ENCODE measurements at regions not wholly inside any gene's neighbourhood (a gene's known extent, or its start where the extent isn't known, plus 50 kb on each side); places are given as distances from the start of the nearest gene placed in this dataset.

DNA sequence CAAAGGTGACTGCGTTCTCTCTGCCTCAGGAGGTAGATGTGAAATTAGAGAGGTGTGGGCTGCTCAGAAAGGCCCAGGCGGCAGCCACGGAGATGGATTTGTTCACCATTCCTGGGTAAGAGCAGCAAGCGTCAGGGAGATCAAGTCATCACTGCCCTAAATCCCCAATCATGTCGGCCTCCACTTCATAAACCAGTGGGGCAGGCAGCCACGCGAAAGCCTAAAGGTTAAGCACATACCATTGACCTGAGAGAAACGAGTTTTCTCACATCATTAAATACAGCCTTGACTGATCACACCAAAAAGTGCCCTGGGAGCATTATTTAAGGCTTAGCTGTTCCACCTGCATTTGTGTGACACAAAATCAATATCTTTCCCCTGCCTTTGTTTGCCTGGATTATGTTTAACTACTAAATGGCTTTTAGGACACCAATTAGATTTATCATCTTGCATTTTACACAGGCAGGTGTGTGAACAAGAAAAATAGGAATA is 50.7 kb upstream of the FOXB1 start:
- DNase-seq (ENCODE audit: low spot score), result no peak
- in situ Hi-C loops (cut with MboI; ENCODE audit: low sequenced_read_pairs, unreplicated experiment), result no loop called here
- TF ChIP-seq, protein P1, sequence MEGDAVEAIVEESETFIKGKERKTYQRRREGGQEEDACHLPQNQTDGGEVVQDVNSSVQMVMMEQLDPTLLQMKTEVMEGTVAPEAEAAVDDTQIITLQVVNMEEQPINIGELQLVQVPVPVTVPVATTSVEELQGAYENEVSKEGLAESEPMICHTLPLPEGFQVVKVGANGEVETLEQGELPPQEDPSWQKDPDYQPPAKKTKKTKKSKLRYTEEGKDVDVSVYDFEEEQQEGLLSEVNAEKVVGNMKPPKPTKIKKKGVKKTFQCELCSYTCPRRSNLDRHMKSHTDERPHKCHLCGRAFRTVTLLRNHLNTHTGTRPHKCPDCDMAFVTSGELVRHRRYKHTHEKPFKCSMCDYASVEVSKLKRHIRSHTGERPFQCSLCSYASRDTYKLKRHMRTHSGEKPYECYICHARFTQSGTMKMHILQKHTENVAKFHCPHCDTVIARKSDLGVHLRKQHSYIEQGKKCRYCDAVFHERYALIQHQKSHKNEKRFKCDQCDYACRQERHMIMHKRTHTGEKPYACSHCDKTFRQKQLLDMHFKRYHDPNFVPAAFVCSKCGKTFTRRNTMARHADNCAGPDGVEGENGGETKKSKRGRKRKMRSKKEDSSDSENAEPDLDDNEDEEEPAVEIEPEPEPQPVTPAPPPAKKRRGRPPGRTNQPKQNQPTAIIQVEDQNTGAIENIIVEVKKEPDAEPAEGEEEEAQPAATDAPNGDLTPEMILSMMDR (IDR thresholded peaks at IDR 0.05; ENCODE audit: borderline replicate concordance, control extremely low read depth, extremely low read depth, insufficient read depth, missing control alignments), result no peak

DNA sequence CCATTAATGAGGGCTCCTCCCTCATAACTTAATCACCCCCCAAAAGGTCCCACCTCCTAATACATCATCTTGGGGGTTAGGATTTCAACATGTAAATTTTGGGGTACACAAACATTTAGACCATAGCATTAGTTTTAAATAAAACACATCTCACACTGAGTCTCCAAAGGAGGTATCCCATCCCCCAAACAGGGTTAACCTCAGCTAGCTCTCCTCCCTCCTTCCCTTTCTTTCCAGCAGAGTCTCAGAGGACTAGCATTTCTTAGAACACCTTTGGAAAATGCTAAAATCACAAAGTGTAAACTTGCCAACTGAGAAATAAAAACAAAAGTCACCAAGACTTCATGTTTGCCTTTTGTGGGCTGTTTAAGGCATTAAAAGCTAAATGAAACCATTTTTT is 51.2 kb upstream of the FOXB1 start:
- in situ Hi-C loops (cut with MboI; ENCODE audit: low sequenced_read_pairs, unreplicated experiment), result no loop called here
- TF ChIP-seq, protein P1 (IDR thresholded peaks at IDR 0.05; ENCODE audit: borderline replicate concordance, control extremely low read depth, extremely low read depth, insufficient read depth, missing control alignments), result no peak
- DNase-seq (ENCODE audit: low spot score), result no peak

GRCh38 chr15:59950603-59951388 is 53.3 kb upstream of the FOXB1 start:
- TF ChIP-seq, protein P1 (IDR thresholded peaks at IDR 0.05; ENCODE audit: borderline replicate concordance, control extremely low read depth, extremely low read depth, insufficient read depth, missing control alignments), result no peak
- in situ Hi-C loops (cut with MboI; ENCODE audit: low sequenced_read_pairs, unreplicated experiment), result no loop called here
- no peak for DNase-seq (ENCODE audit: low spot score)

- in situ Hi-C loops (cut with MboI; ENCODE audit: low sequenced_read_pairs, unreplicated experiment), result no loop called here
- TF ChIP-seq, protein P1 (IDR thresholded peaks at IDR 0.05; ENCODE audit: borderline replicate concordance, control extremely low read depth, extremely low read depth, insufficient read depth, missing control alignments), result no peak
- DNase-seq (ENCODE audit: low spot score), result no peak
Observed at GRCh38 chr15:59948924-59949613, 55.0 kb upstream of the FOXB1 start.

DNA sequence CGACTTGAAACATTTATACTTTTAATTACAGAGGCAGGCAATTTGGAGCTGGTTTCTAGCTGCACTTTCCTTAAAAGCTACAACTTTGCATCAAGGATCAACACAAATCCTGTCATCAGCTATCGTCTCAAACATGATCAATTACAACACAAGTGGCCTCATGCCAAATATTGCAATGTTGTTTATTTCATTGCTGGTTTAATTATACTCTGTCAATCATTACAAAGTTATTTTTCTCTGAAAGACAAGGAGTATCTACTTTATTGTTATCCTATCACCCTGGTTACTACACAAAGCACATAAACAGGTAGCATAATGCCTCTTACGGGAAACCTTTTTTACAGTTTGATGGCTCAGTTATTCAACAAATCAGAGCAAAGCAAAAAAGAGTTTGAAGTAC is 58.0 kb upstream of the FOXB1 start:
- no peak for DNase-seq (ENCODE audit: low spot score)
- in situ Hi-C loops (cut with MboI; ENCODE audit: low sequenced_read_pairs, unreplicated experiment), result no loop called here
- TF ChIP-seq, protein P1 (IDR thresholded peaks at IDR 0.05; ENCODE audit: borderline replicate concordance, control extremely low read depth, extremely low read depth, insufficient read depth, missing control alignments), result no peak

DNA sequence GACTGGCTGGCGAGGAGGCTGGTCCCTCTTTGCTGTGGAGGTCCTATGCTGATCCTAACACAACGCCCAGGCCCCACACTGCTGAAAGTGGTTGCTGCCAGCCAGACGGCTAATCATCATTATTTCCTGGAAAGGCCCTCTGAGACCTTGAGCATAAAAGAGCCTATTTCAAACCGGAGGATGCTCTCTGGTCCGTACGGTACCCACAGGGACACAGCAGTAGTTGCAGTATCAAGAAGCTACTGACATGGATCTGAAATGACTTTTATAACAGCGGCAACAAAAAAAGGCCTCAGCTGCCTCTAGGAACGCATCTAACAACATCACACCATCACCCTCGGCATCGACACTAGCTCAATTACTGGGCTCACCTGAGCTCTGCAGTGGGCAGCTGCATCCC is 59.1 kb upstream of the FOXB1 start:
- no peak for DNase-seq (ENCODE audit: low spot score)
- TF ChIP-seq, protein P1 (IDR thresholded peaks at IDR 0.05; ENCODE audit: borderline replicate concordance, control extremely low read depth, extremely low read depth, insufficient read depth, missing control alignments), result no peak
- in situ Hi-C loops (cut with MboI; ENCODE audit: low sequenced_read_pairs, unreplicated experiment), result no loop called here

Measured in GM13976 (cell line).